HL-60 (cell line): ENCODE measurements at regions not wholly inside any gene's neighbourhood (a gene's known extent, or its start where the extent isn't known, plus 50 kb on each side); places are given as distances from the start of the nearest gene placed in this dataset.

Experiments used
- DNase-seq, 2 experiments: peaks; one replicate each; pipeline ENCODE4 v3.0.0-alpha.2; 2010 to 2020; ENCODE audit warnings: low read depth in 1 of 2, low spot score in 1 of 2
- H3K27ac ChIP-seq: fragments of 250-450 bp; sonication (Bioruptor Pico); replicated peaks from 2 replicates; pipeline ENCODE4 v1.5.1; 2020; ENCODE audit warnings: mild to moderate bottlenecking, moderate library complexity
- H3K27me3 ChIP-seq: fragments of 250-450 bp; sonication (Bioruptor Pico); 2 replicates; pipeline ENCODE4 v1.5.1; 2021; ENCODE audit warnings: mild to moderate bottlenecking, moderate library complexity; ENCODE audit not compliant: insufficient read depth, poor library complexity, severe bottlenecking
- H3K4me3 ChIP-seq: replicated peaks from 2 replicates; pipeline ENCODE4 v1.5.1; 2011; ENCODE audit warnings: mild to moderate bottlenecking, control low read depth, low read length; ENCODE audit not compliant: insufficient read depth
- GABPA ChIP-seq: IDR thresholded peaks from 2 replicates; pipeline ENCODE4 v1.6.1; 2012; ENCODE audit warnings: low read depth
- POLR2AphosphoS5 ChIP-seq: IDR thresholded peaks from 2 replicates; pipeline ENCODE4 v1.6.1; 2012; ENCODE audit warnings: low read depth
- SPI1 ChIP-seq: IDR thresholded peaks from 2 replicates; pipeline ENCODE4 v1.6.1; 2012; ENCODE audit warnings: low read depth, mild to moderate bottlenecking, borderline replicate concordance
- TF ChIP-seq, protein P1 (sequence below): IDR thresholded peaks from one replicate; pipeline ENCODE4 v1.5.1; 2011; ENCODE audit warnings: low read length, control low read depth, inconsistent platforms; ENCODE audit not compliant: insufficient read depth
- TF ChIP-seq, protein P2 (sequence below): IDR thresholded peaks from 2 replicates; pipeline ENCODE4 v1.6.1; 2012; ENCODE audit warnings: low read depth; ENCODE audit not compliant: insufficient replicate concordance

DNA sequence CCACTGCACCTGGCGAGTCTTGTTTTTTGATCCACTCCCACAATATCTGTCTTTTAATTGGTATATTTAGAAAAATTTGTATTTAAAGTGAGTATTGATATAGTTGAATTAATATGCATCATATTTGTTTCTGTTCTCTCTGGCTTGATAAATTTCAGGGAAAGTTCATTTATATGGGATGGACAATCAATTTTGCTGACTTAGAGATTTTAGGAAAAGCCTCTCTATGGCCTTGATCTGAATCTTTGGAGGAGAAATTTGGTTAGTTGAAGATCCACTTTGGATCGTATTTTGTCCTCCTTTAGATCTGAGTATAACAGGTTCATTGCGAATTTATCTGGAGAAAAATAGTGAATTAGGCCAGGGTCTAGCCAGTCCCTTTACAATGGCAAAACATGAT, 67.2 kb downstream of the SPRY2 start:
- no peaks in the 10 kb centered on the region for H3K27me3 ChIP-seq
- H3K4me3 ChIP-seq = no peak overlapping the region
- TF ChIP-seq, protein P1, sequence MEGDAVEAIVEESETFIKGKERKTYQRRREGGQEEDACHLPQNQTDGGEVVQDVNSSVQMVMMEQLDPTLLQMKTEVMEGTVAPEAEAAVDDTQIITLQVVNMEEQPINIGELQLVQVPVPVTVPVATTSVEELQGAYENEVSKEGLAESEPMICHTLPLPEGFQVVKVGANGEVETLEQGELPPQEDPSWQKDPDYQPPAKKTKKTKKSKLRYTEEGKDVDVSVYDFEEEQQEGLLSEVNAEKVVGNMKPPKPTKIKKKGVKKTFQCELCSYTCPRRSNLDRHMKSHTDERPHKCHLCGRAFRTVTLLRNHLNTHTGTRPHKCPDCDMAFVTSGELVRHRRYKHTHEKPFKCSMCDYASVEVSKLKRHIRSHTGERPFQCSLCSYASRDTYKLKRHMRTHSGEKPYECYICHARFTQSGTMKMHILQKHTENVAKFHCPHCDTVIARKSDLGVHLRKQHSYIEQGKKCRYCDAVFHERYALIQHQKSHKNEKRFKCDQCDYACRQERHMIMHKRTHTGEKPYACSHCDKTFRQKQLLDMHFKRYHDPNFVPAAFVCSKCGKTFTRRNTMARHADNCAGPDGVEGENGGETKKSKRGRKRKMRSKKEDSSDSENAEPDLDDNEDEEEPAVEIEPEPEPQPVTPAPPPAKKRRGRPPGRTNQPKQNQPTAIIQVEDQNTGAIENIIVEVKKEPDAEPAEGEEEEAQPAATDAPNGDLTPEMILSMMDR = no peak
- TF ChIP-seq SPI1 (no peak), POLR2AphosphoS5 (no peak), GABPA (no peak)
- TF ChIP-seq, protein P2, sequence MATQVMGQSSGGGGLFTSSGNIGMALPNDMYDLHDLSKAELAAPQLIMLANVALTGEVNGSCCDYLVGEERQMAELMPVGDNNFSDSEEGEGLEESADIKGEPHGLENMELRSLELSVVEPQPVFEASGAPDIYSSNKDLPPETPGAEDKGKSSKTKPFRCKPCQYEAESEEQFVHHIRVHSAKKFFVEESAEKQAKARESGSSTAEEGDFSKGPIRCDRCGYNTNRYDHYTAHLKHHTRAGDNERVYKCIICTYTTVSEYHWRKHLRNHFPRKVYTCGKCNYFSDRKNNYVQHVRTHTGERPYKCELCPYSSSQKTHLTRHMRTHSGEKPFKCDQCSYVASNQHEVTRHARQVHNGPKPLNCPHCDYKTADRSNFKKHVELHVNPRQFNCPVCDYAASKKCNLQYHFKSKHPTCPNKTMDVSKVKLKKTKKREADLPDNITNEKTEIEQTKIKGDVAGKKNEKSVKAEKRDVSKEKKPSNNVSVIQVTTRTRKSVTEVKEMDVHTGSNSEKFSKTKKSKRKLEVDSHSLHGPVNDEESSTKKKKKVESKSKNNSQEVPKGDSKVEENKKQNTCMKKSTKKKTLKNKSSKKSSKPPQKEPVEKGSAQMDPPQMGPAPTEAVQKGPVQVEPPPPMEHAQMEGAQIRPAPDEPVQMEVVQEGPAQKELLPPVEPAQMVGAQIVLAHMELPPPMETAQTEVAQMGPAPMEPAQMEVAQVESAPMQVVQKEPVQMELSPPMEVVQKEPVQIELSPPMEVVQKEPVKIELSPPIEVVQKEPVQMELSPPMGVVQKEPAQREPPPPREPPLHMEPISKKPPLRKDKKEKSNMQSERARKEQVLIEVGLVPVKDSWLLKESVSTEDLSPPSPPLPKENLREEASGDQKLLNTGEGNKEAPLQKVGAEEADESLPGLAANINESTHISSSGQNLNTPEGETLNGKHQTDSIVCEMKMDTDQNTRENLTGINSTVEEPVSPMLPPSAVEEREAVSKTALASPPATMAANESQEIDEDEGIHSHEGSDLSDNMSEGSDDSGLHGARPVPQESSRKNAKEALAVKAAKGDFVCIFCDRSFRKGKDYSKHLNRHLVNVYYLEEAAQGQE = no peak
- H3K27ac ChIP-seq = no peak overlapping the region
- DNase-seq = no peak

DNA sequence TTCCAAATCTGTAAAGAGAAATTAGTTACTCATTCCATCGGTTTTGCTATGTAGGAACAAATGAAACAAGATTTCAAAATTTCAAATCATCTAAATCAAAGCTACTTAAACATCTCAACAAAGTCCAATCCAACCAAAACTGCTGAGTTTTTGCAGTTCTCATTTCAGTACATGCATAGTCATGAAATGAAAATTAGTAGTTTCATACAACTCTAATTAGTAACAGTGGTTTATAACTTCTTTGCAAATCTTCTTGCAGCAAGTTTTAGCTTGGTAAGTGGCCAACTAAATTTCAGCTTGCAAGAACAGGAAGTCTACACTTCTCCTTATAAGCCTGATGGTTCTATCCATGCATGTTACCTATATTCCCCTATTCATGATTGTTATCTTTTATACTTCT, 75.6 kb downstream of the SPRY2 start:
- DNase-seq = peak; percentile 16 to 44
- no peak overlapping the region for H3K4me3 ChIP-seq
- H3K27ac ChIP-seq = no peak overlapping the region
- no peaks in the 10 kb centered on the region for H3K27me3 ChIP-seq
- TF ChIP-seq SPI1 = peak; percentile 87
- TF ChIP-seq, protein P1 = no peak

DNA sequence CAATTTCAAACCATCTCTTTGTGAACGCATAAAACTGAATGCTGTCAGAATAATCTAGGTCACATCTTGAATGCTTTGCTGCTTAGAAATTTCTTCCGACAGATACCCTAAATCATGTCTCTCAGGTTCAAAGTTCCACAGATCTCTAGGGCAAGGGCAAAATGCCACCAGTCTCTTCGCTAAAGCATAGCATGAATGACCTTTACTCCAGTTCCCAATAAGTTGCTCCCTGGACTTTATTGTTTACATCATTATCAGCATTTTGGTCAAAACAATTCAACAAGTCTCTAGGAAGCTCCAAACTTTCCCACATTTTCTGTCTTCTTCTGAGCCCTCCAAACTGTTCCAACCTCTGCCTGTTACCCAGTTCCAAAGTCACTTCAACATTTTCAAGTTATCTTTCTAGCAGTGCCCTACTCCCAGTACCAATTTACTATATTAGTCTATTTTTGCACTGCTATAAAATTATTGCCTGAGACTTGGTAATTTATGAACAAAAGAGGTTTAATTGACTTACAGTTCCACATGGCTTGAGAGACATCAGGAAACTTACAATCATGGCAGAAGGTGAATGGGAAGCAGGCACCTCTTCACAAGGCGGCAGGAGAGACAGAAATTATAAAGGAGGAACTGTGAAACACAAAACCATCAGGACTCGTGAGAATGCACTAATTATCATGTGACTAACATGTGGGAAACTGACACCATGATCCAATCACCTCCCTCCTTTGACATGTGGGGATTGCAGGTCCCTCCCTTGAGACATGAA, 77.0 kb downstream of the SPRY2 start:
- DNase-seq = no peak
- Histone ChIP-seq H3K27ac (no peak overlapping the region), H3K4me3 (no peak overlapping the region), H3K27me3 (no peaks in the 10 kb centered on the region)
- no peak for TF ChIP-seq POLR2AphosphoS5
- TF ChIP-seq, protein P2 = no peak
- no peak for TF ChIP-seq GABPA
- TF ChIP-seq SPI1 = no peak
- TF ChIP-seq, protein P1 = no peak
